ENCODE measurements at regions not wholly inside any gene's neighbourhood (a gene's known extent, or its start where the extent isn't known, plus 50 kb on each side); places are given as distances from the start of the nearest gene placed in this dataset.
"Not testable (repeated sequence)": the region's sequence is repeated elsewhere in the genome, so short reads cannot be mapped to it uniquely, and the experiment has no call there.

DNA sequence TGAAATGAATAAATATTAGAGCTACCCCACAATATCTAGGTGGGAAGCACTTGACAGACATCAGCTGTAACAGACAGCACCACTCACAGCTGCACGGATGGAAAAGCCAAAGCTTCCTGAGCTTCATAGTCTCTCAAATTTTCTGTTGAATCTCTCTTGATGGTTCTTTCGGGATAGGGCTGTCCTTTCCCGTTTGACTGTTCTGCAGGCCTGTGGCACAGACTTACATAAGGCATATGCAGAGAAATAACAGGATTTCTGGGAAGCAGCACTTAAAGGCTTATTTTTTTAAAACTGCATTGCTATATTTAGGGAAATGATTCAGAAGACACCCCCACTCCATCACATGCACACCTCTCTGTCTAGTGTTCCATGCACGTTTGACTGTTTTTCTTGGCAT lies 77.5 kb downstream of the ZNF648 start:
- DNase-seq (ENCODE audit: low read depth): no peak
- TF ChIP-seq, protein P1, sequence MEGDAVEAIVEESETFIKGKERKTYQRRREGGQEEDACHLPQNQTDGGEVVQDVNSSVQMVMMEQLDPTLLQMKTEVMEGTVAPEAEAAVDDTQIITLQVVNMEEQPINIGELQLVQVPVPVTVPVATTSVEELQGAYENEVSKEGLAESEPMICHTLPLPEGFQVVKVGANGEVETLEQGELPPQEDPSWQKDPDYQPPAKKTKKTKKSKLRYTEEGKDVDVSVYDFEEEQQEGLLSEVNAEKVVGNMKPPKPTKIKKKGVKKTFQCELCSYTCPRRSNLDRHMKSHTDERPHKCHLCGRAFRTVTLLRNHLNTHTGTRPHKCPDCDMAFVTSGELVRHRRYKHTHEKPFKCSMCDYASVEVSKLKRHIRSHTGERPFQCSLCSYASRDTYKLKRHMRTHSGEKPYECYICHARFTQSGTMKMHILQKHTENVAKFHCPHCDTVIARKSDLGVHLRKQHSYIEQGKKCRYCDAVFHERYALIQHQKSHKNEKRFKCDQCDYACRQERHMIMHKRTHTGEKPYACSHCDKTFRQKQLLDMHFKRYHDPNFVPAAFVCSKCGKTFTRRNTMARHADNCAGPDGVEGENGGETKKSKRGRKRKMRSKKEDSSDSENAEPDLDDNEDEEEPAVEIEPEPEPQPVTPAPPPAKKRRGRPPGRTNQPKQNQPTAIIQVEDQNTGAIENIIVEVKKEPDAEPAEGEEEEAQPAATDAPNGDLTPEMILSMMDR (IDR thresholded peaks at IDR 0.05; ENCODE audit: low read depth, low read length, missing control alignments): no peak
- no peak overlapping the region for H3K4me3 ChIP-seq (ENCODE audit: low read depth, low read length)

DNA sequence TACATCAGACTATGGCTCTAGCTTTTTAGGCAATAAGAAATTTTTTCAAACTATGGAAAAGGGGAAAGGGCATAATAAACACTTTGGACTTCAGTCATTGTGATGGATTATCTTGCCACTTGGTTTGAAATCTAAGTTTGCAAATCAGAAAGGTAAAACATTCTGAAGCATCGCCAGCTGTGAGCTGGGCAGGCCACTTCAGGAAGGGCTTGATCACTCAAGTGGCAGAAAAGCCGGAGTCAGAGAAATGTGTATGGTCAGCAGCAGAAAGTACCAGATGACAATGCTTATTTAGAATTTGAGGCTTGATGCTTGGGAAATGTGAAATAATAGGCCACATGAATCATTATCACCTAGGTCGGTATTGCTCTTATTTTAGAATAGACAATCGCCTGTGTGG lies 79.7 kb downstream of the ZNF648 start:
- no peak overlapping the region for H3K4me3 ChIP-seq (ENCODE audit: low read depth, low read length)
- TF ChIP-seq, protein P1 (IDR thresholded peaks at IDR 0.05; ENCODE audit: low read depth, low read length, missing control alignments): no peak
- no peak for DNase-seq (ENCODE audit: low read depth)

DNA sequence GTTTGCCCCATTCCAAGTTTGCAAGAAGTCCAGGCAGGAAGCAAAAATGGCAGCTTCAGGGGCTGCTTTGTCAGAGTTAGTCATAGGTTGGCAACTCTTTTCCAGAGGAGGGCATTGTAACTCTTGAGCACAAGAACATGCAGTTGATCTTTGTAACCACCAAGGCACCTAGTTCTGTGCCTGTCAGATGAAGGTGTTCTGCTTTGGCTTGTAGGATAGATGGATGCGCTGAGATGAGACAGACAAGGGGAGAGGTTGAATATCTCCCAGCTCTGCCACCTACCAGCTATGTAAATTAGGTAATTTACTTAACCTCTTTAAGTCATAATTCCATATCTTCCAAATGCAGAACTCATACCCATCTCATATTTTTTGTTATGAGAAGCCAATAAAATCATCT lies 89.3 kb downstream of the ZNF648 start:
- TF ChIP-seq, protein P1 (IDR thresholded peaks at IDR 0.05; ENCODE audit: low read depth, low read length, missing control alignments): no peak
- H3K4me3 ChIP-seq (ENCODE audit: low read depth, low read length): no peak overlapping the region
- no peak for DNase-seq (ENCODE audit: low read depth)

DNA sequence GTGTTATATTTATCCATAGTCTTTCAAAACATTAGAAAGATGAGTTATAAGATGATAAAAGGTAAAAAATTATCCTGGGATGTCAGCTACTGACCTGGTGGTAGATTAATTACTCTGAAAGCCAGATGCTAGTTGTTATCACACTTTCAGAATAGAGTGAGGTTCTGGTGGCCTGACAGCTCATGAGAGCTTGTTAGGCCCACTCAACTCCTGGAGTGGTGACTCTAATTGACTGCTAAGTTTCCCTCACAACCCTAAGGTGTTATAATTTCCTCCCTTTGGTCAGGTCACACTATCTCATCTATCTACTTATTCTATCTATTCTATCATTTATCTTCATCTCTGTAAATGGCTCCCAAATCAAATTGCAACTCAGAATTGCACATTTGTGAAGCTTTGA lies 90.1 kb downstream of the ZNF648 start:
- H3K4me3 ChIP-seq (ENCODE audit: low read depth, low read length): no peak overlapping the region
- TF ChIP-seq, protein P1 (IDR thresholded peaks at IDR 0.05; ENCODE audit: low read depth, low read length, missing control alignments): no peak
- no peak for DNase-seq (ENCODE audit: low read depth)

DNA sequence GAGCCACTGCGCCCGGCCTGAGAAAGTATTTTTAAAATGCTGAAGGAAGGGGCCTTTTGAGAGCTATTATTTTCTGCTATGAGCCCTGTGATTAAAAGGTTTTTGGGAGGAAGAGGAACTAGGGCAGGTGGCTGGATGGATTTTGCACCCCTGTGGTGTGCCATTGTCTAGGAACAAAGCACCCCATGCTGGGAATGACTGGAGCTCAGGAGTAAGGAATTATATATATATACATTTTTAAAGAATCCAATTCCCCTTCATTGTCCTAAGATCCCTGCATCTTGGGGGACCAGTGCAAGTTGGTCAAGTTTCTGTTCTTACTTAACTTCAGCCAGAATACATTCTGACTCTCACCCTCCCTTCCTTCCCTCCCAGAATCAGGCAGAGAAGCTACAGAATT lies 91.6 kb downstream of the ZNF648 start:
- H3K4me3 ChIP-seq (ENCODE audit: low read depth, low read length): no peak overlapping the region
- TF ChIP-seq, protein P1 (IDR thresholded peaks at IDR 0.05; ENCODE audit: low read depth, low read length, missing control alignments): no peak
- DNase-seq (ENCODE audit: low read depth): no peak

DNA sequence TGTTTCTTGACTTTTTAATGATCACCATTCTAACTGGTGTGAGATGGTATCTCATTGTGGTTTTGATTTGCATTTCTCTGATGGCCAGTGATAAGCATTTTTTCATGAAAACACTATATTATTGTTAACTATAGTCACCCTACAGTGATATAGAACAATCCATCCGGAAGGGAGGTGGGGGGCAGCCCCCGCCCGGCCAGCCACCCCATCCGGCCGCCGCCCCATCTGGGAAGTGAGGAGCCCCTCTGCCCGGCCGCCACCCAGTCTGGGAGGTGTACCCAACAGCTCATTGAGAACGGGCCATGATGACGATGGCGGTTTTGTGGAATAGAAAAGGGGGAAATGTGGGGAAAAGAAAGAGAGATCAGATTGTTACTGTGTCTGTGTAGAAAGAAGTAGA lies 106.8 kb downstream of the ZNF648 start:
- H3K4me3 ChIP-seq (ENCODE audit: low read depth, low read length); DNase-seq (ENCODE audit: low read depth): not testable (repeated sequence)

DNA sequence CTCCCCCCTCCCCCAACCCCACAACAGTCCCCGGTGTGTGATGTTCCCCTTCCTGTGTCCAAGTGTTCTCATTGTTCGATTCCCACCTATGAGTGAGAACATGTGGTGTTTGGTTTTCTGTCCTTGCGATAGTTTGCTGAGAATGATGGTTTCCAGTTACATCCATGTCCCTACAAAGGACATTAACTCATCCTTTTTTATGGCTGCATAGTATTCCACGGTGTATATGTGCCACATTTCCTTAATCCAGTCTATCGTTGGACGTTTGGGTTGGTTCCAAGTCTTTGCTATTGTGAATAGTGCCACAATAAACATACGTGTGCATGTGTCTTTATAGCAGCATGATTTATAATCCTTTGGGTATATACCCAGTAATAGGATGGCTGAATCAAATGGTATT lies 107.3 kb downstream of the ZNF648 start:
- DNase-seq (ENCODE audit: low read depth); H3K4me3 ChIP-seq (ENCODE audit: low read depth, low read length): not testable (repeated sequence)

DNA sequence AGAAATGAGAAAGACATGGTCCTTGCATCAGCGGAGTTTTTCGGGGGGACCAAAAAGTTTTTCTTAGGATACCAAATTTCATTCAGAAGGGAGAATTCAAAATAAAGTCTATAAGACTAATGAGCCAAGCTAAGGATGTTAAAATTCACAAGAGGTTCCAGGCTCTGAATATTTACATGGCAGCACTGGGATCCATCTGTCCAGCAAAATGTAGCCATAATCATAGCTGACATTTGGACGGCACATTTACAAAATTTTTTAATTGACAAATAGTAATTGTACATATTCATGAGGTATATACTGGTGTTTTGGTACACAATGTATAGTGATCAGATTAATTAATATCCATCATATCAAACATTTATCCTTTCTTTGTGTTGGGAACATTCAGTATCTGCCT lies 107.9 kb downstream of the ZNF648 start:
- no peak overlapping the region for H3K4me3 ChIP-seq (ENCODE audit: low read depth, low read length)
- DNase-seq (ENCODE audit: low read depth): no peak
- TF ChIP-seq, protein P1 (IDR thresholded peaks at IDR 0.05; ENCODE audit: low read depth, low read length, missing control alignments): no peak
